ENCODE measurements at regions not wholly inside any gene's neighbourhood (a gene's known extent, or its start where the extent isn't known, plus 50 kb on each side); places are given as distances from the start of the nearest gene placed in this dataset.

GRCh38 chr14:101037021-101037817 lies 133.7 kb upstream of the RTL1 start:
- H3K27me3 ChIP-seq (ENCODE audit: control insufficient read depth, insufficient read depth, low read length) = no peaks in the 10 kb centered on the region
- no peaks in the 10 kb centered on the region for H3K36me3 ChIP-seq (replicated peaks; ENCODE audit: control insufficient read depth, insufficient read depth, low read length)
- no peak for DNase-seq
- H3K4me3 ChIP-seq (ENCODE audit: insufficient read depth, low read depth, low read length) = no peak overlapping the region

- H3K27me3 ChIP-seq (ENCODE audit: control insufficient read depth, insufficient read depth, low read length) = no peaks in the 10 kb centered on the region
- H3K4me3 ChIP-seq (ENCODE audit: insufficient read depth, low read depth, low read length) = no peak overlapping the region
- no peaks in the 10 kb centered on the region for H3K36me3 ChIP-seq (replicated peaks; ENCODE audit: control insufficient read depth, insufficient read depth, low read length)
- no peak for DNase-seq
Measured at GRCh38 chr14:101039031-101039754, 135.7 kb upstream of the RTL1 start.

GRCh38 chr14:101039755-101040138 lies 136.2 kb upstream of the RTL1 start:
- no peak for DNase-seq
- H3K4me3 ChIP-seq (ENCODE audit: insufficient read depth, low read depth, low read length) = no peak overlapping the region
- H3K36me3 ChIP-seq (replicated peaks; ENCODE audit: control insufficient read depth, insufficient read depth, low read length) = no peaks in the 10 kb centered on the region
- no peaks in the 10 kb centered on the region for H3K27me3 ChIP-seq (ENCODE audit: control insufficient read depth, insufficient read depth, low read length)

GRCh38 chr14:101040538-101041442 lies 137.3 kb upstream of the RTL1 start:
- H3K4me3 ChIP-seq (ENCODE audit: insufficient read depth, low read depth, low read length) = no peak overlapping the region
- H3K36me3 ChIP-seq (replicated peaks; ENCODE audit: control insufficient read depth, insufficient read depth, low read length) = no peaks in the 10 kb centered on the region
- no peaks in the 10 kb centered on the region for H3K27me3 ChIP-seq (ENCODE audit: control insufficient read depth, insufficient read depth, low read length)
- DNase-seq = no peak

GRCh38 chr14:101043891-101044290 lies 140.4 kb upstream of the RTL1 start:
- Histone ChIP-seq H3K36me3 (replicated peaks; ENCODE audit: control insufficient read depth, insufficient read depth, low read length) (no peaks in the 10 kb centered on the region), H3K4me3 (ENCODE audit: insufficient read depth, low read depth, low read length) (no peak overlapping the region), H3K27me3 (ENCODE audit: control insufficient read depth, insufficient read depth, low read length) (no peaks in the 10 kb centered on the region)
- DNase-seq = no peak

GRCh38 chr14:101044741-101045140 lies 141.2 kb upstream of the RTL1 start:
- H3K27me3 ChIP-seq (ENCODE audit: control insufficient read depth, insufficient read depth, low read length) = no peaks in the 10 kb centered on the region
- no peak for DNase-seq
- no peaks in the 10 kb centered on the region for H3K36me3 ChIP-seq (replicated peaks; ENCODE audit: control insufficient read depth, insufficient read depth, low read length)
- no peak overlapping the region for H3K4me3 ChIP-seq (ENCODE audit: insufficient read depth, low read depth, low read length)

GRCh38 chr14:101045511-101045910 lies 142.0 kb upstream of the RTL1 start:
- DNase-seq = no peak

GRCh38 chr14:101046071-101046470 lies 142.5 kb upstream of the RTL1 start:
- Histone ChIP-seq H3K36me3 (replicated peaks; ENCODE audit: control insufficient read depth, insufficient read depth, low read length) (no peaks in the 10 kb centered on the region), H3K27me3 (ENCODE audit: control insufficient read depth, insufficient read depth, low read length) (no peaks in the 10 kb centered on the region)
- DNase-seq = no peak

More at GRCh38 chr14:101045511-101045910, 142.0 kb upstream of the RTL1 start:
- H3K4me3 ChIP-seq (ENCODE audit: insufficient read depth, low read depth, low read length) = no peak overlapping the region
- H3K36me3 ChIP-seq (replicated peaks; ENCODE audit: control insufficient read depth, insufficient read depth, low read length) = no peaks in the 10 kb centered on the region
- no peaks in the 10 kb centered on the region for H3K27me3 ChIP-seq (ENCODE audit: control insufficient read depth, insufficient read depth, low read length)

GRCh38 chr14:101047326-101047725 lies 143.8 kb upstream of the RTL1 start:
- no peaks in the 10 kb centered on the region for H3K27me3 ChIP-seq (ENCODE audit: control insufficient read depth, insufficient read depth, low read length)
- H3K4me3 ChIP-seq (ENCODE audit: insufficient read depth, low read depth, low read length) = no peak overlapping the region
- no peaks in the 10 kb centered on the region for H3K36me3 ChIP-seq (replicated peaks; ENCODE audit: control insufficient read depth, insufficient read depth, low read length)
- DNase-seq = no peak

More at GRCh38 chr14:101046071-101046470, 142.5 kb upstream of the RTL1 start:
- no peak overlapping the region for H3K4me3 ChIP-seq (ENCODE audit: insufficient read depth, low read depth, low read length)

- Histone ChIP-seq H3K36me3 (replicated peaks; ENCODE audit: control insufficient read depth, insufficient read depth, low read length) (no peaks in the 10 kb centered on the region), H3K27me3 (ENCODE audit: control insufficient read depth, insufficient read depth, low read length) (no peaks in the 10 kb centered on the region), H3K4me3 (ENCODE audit: insufficient read depth, low read depth, low read length) (no peak overlapping the region)
- DNase-seq = no peak
Measured at GRCh38 chr14:101048766-101049165, 145.2 kb upstream of the RTL1 start.

GRCh38 chr14:101049511-101049910 lies 146.0 kb upstream of the RTL1 start:
- no peaks in the 10 kb centered on the region for H3K27me3 ChIP-seq (ENCODE audit: control insufficient read depth, insufficient read depth, low read length)
- no peak for DNase-seq
- H3K4me3 ChIP-seq (ENCODE audit: insufficient read depth, low read depth, low read length) = no peak overlapping the region
- no peaks in the 10 kb centered on the region for H3K36me3 ChIP-seq (replicated peaks; ENCODE audit: control insufficient read depth, insufficient read depth, low read length)

GRCh38 chr14:101049942-101050341 lies 146.4 kb upstream of the RTL1 start:
- Histone ChIP-seq H3K36me3 (replicated peaks; ENCODE audit: control insufficient read depth, insufficient read depth, low read length) (no peaks in the 10 kb centered on the region), H3K4me3 (ENCODE audit: insufficient read depth, low read depth, low read length) (no peak overlapping the region), H3K27me3 (ENCODE audit: control insufficient read depth, insufficient read depth, low read length) (no peaks in the 10 kb centered on the region)
- DNase-seq = no peak

GRCh38 chr14:101050901-101051490 lies 147.5 kb upstream of the RTL1 start:
- DNase-seq = no peak
- H3K4me3 ChIP-seq (ENCODE audit: insufficient read depth, low read depth, low read length) = no peak overlapping the region
- no peaks in the 10 kb centered on the region for H3K36me3 ChIP-seq (replicated peaks; ENCODE audit: control insufficient read depth, insufficient read depth, low read length)
- H3K27me3 ChIP-seq (ENCODE audit: control insufficient read depth, insufficient read depth, low read length) = no peaks in the 10 kb centered on the region

- Histone ChIP-seq H3K27me3 (ENCODE audit: control insufficient read depth, insufficient read depth, low read length) (no peaks in the 10 kb centered on the region), H3K36me3 (replicated peaks; ENCODE audit: control insufficient read depth, insufficient read depth, low read length) (no peaks in the 10 kb centered on the region), H3K4me3 (ENCODE audit: insufficient read depth, low read depth, low read length) (no peak overlapping the region)
- DNase-seq = no peak
Measured at GRCh38 chr14:101054671-101055070, 151.1 kb upstream of the RTL1 start.
